Neutrophil (primary cell): ENCODE measurements at regions not wholly inside any gene's neighbourhood (a gene's known extent, or its start where the extent isn't known, plus 50 kb on each side); places are given as distances from the start of the nearest gene placed in this dataset.

ENCODE experiments used
- H3K27ac ChIP-seq: fragments of 200-600 bp; sonication (generic); 2 replicates; pipeline ENCODE4 v1.5.1; 2016; ENCODE audit warnings: mild to moderate bottlenecking, moderate library complexity
- H3K27me3 ChIP-seq: fragments of 200-600 bp; sonication (generic); 2 replicates; pipeline ENCODE4 v1.6.0; 2016; ENCODE audit warnings: mild to moderate bottlenecking
- H3K36me3 ChIP-seq: fragments of 200-600 bp; sonication (generic); 2 replicates; pipeline ENCODE4 v1.5.1; 2017
- H3K4me1 ChIP-seq, 2 experiments: fragments of 200-600 bp in 1 of 2; sonication (generic) in 1 of 2; 1 replicate in 1 of 2; 2 replicates in 1 of 2; pipeline versions ENCODE4 v1.5.1 to v1.6.1; 2013 to 2016; ENCODE audit warnings: low read depth in 1 of 2, low read length in 1 of 2, mild to moderate bottlenecking in 1 of 2, moderate library complexity in 1 of 2; ENCODE audit not compliant: control insufficient read depth in 1 of 2, insufficient read depth in 1 of 2
- H3K4me3 ChIP-seq, 2 experiments: fragments of 200-600 bp in 1 of 2; sonication (generic) in 1 of 2; 1 replicate in 1 of 2; 2 replicates in 1 of 2; pipeline ENCODE4 v1.5.1; 2013 to 2016; ENCODE audit warnings: low read depth in 1 of 2, low read length in 1 of 2, mild to moderate bottlenecking in 1 of 2, moderate library complexity in 1 of 2
- H3K9me3 ChIP-seq: fragments of 200-600 bp; sonication (generic); 2 replicates; pipeline ENCODE4 v1.5.1; 2016
- TF ChIP-seq, protein P1 (sequence below): fragments of 200-600 bp; sonication (generic); IDR thresholded peaks from 2 replicates; pipeline ENCODE4 v1.5.1; 2016; ENCODE audit warnings: antibody characterized with exemption

DNA sequence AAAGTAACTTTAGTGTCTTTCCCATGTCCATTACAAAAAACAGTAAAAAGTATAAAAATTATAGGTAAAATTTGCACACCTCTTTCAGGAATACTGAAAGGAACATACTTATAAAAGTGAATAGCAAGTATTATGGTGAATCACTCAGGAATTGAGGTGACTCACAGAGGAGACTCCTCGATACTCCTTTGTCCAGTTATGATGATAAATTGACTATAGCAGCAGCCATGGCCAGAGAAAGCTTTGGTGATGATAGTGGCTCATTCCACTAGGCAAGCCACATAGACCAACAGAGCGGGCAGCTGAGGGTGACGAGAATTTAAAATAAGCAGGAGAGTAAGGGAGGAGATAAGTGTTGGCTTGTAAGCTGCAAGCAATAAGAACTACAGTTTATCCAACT, 1231.1 kb upstream of the CELF2 start:
- Histone ChIP-seq H3K9me3 (no peaks in the 10 kb centered on the region), H3K36me3 (no peaks in the 10 kb centered on the region), H3K27ac (no peak overlapping the region), H3K4me3 (no peak overlapping the region), H3K27me3 (no peaks in the 10 kb centered on the region), H3K4me1 (no peaks in the 10 kb centered on the region)
- TF ChIP-seq, protein P1, sequence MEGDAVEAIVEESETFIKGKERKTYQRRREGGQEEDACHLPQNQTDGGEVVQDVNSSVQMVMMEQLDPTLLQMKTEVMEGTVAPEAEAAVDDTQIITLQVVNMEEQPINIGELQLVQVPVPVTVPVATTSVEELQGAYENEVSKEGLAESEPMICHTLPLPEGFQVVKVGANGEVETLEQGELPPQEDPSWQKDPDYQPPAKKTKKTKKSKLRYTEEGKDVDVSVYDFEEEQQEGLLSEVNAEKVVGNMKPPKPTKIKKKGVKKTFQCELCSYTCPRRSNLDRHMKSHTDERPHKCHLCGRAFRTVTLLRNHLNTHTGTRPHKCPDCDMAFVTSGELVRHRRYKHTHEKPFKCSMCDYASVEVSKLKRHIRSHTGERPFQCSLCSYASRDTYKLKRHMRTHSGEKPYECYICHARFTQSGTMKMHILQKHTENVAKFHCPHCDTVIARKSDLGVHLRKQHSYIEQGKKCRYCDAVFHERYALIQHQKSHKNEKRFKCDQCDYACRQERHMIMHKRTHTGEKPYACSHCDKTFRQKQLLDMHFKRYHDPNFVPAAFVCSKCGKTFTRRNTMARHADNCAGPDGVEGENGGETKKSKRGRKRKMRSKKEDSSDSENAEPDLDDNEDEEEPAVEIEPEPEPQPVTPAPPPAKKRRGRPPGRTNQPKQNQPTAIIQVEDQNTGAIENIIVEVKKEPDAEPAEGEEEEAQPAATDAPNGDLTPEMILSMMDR = no peak

DNA sequence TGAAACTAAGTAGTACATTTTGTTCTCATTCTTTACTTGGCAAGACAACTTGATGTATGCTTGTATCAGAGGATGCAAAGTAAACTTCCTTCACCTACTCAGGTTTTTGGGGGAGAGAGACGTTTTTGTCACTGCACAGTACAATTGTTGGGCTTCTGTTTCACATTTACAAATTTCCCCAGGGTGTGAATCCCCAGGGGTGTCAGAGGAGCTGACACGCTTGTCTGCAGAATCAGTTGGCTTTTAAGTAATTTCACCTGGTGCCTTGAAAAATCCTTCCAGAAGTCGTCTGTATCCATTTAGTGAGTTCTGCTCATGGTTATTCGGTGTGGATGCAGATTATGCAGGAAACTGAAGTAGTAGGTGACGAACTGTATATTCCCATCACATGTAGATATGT, 1227.7 kb upstream of the CELF2 start:
- H3K27ac ChIP-seq = no peak overlapping the region
- H3K4me1 ChIP-seq = no peaks in the 10 kb centered on the region
- no peaks in the 10 kb centered on the region for H3K36me3 ChIP-seq
- no peaks in the 10 kb centered on the region for H3K9me3 ChIP-seq
- no peaks in the 10 kb centered on the region for H3K27me3 ChIP-seq
- TF ChIP-seq, protein P1 = no peak
- no peak overlapping the region for H3K4me3 ChIP-seq

DNA sequence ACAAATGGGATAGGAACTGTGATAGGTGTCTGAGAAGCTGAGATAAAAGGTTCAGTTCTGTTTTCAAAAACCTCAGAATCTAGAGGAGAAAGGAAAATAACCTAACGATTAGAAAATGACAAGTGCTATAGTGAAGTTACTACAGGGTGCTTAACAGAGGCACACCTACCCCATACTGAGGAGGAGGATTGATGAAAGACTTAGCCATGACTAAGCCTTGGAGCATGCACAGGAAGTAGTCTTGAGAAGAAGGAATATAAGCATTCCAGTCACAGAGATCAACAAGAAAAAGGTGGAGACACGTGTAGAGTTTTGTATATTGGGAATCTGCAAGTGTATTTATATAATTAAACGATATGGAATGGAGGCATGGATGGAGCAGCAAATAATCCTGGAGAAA, 1225.5 kb upstream of the CELF2 start:
- Histone ChIP-seq H3K27ac (no peak overlapping the region), H3K36me3 (no peaks in the 10 kb centered on the region), H3K4me1 (no peaks in the 10 kb centered on the region), H3K4me3 (no peak overlapping the region), H3K27me3 (no peaks in the 10 kb centered on the region), H3K9me3 (no peaks in the 10 kb centered on the region)
- TF ChIP-seq, protein P1 = no peak

DNA sequence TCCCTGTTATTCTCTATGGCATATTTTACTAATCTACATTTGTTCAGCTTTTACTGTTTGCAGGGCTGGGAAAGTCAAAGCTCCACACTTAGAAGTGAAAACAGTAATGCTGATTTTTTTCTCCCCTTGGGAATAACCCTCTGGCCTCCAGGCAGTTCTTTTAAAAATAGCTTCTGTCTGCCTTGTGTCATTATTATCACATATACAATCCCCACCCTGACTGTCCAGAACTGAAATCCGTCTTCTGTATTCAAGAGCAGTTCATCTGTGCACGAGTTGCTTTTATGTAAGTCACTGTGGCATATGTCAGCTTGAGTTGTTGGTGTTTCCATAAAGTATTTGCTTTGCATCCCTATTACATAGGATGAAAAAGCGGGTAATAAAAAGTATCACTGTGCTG, 1221.1 kb upstream of the CELF2 start:
- no peak overlapping the region for H3K4me3 ChIP-seq
- H3K4me1 ChIP-seq = peaks cover 5 to 9% of the 10 kb centered on the region in 2 experiments
- H3K36me3 ChIP-seq = no peaks in the 10 kb centered on the region
- H3K9me3 ChIP-seq = no peaks in the 10 kb centered on the region
- TF ChIP-seq, protein P1 = no peak
- no peaks in the 10 kb centered on the region for H3K27me3 ChIP-seq
- no peak overlapping the region for H3K27ac ChIP-seq

DNA sequence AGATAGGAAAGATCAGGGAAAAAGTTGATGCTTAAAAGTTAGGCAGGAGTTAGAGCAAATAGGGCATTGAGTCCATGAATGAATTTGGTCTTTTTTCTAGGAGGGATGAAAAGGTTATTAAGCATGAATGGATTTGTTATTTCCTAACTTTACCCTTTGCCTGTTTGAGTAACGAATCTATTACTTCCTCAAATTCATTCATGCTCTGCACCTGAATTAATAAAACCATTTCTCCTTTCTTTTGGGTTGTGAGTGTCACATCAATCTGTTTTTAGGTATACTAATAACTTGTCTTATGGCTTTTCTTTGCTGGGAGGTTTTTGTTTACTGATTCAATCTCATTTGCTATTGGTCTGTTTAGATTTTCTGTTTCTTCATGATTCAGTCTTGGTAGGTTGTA, 1217.7 kb upstream of the CELF2 start:
- peaks cover 5 to 9% of the 10 kb centered on the region in 2 experiments for H3K4me1 ChIP-seq
- TF ChIP-seq, protein P1 = no peak
- H3K27me3 ChIP-seq = no peaks in the 10 kb centered on the region
- H3K4me3 ChIP-seq = no peak overlapping the region
- no peak overlapping the region for H3K27ac ChIP-seq
- no peaks in the 10 kb centered on the region for H3K36me3 ChIP-seq
- no peaks in the 10 kb centered on the region for H3K9me3 ChIP-seq

DNA sequence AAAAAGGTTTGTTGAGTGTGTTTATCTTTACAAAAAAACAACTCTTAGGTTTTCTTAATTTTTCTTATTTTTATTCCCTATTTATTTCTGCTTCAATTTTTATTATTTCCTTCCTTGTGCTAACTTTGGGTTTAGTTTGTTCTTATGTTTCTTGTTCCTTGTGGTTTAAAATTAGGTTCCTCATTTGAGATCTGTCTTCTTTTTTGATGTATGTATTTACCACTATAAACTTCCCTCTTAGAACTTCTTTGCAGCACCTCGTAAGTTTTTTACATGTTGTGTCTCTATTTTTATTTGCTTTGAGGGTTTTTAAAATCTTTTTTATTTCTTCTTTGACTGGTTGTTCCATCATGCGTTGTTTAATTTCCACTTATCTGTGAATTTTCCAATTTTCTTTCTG, 1217.1 kb upstream of the CELF2 start:
- H3K27me3 ChIP-seq = no peaks in the 10 kb centered on the region
- TF ChIP-seq, protein P1 = no peak
- no peak overlapping the region for H3K27ac ChIP-seq

More for the DNA sequence above, 1217.1 kb upstream of the CELF2 start:
- Histone ChIP-seq H3K9me3 (no peaks in the 10 kb centered on the region), H3K4me3 (no peak overlapping the region), H3K36me3 (no peaks in the 10 kb centered on the region), H3K4me1 (peaks cover 5 to 9% of the 10 kb centered on the region in 2 experiments)
